Neural crest cell (in vitro differentiated cells): ENCODE measurements at regions not wholly inside any gene's neighbourhood (a gene's known extent, or its start where the extent isn't known, plus 50 kb on each side); places are given as distances from the start of the nearest gene placed in this dataset.
A peak's percentile ranks its signal among the peaks of the same experiment; 100 is the strongest.

Experiments
- DNase-seq: peaks from one replicate; pipeline ENCODE4 v3.0.0; 2021; ENCODE audit warnings: low read depth, mixed read lengths, low spot score
- H3K27ac Mint-ChIP-seq: one replicate; pipeline ENCODE4 v1.8.0; 2021; ENCODE audit warnings: mild to moderate bottlenecking, mixed read lengths; ENCODE audit not compliant: unreplicated experiment
- H3K27me3 Mint-ChIP-seq: 2 replicates; pipeline ENCODE4 v1.8.0; 2021; ENCODE audit warnings: low read depth, mild to moderate bottlenecking, mixed read lengths
- H3K36me3 Mint-ChIP-seq: 2 replicates; pipeline ENCODE4 v1.8.0; 2021; ENCODE audit warnings: low read depth, mild to moderate bottlenecking, mixed read lengths
- H3K4me1 Mint-ChIP-seq: 2 replicates; pipeline ENCODE4 v1.8.0; 2021; ENCODE audit warnings: mixed read lengths
- H3K4me3 Mint-ChIP-seq: one replicate; pipeline ENCODE4 v1.8.0; 2021; ENCODE audit warnings: mild to moderate bottlenecking, mixed read lengths
- H3K9me3 Mint-ChIP-seq: 2 replicates; pipeline ENCODE4 v1.8.0; 2021; ENCODE audit warnings: mixed read lengths
- CTCF ChIP-seq: fragments of 200-600 bp; sonication (generic); conservative IDR thresholded peaks from 2 replicates; pipeline ENCODE4 v1.5.0; 2021; ENCODE audit warnings: antibody characterized with exemption, mild to moderate bottlenecking

GRCh38 chrX:39851745-39852455 is 245.9 kb downstream of the BCOR start:
- Mint-ChIP-seq H3K27me3 (no peaks in the 10 kb centered on the region), H3K9me3 (peaks cover 4% of the 10 kb centered on the region), H3K36me3 (no peaks in the 10 kb centered on the region), H3K27ac (no peak overlapping the region), H3K4me3 (peak overlapping the region; percentile 10), H3K4me1 (peaks cover 50% of the 10 kb centered on the region)
- no peak for TF ChIP-seq CTCF
- no peak for DNase-seq

- no peak overlapping the region for H3K27ac Mint-ChIP-seq
Measured at GRCh38 chrX:39852491-39852890, 245.3 kb downstream of the BCOR start.

GRCh38 chrX:39853417-39854030 is 244.2 kb downstream of the BCOR start:
- H3K36me3 Mint-ChIP-seq: no peaks in the 10 kb centered on the region
- no peak overlapping the region for H3K4me3 Mint-ChIP-seq
- H3K4me1 Mint-ChIP-seq: peaks cover 50% of the 10 kb centered on the region
- no peaks in the 10 kb centered on the region for H3K27me3 Mint-ChIP-seq
- H3K27ac Mint-ChIP-seq: no peak overlapping the region
- no peak for TF ChIP-seq CTCF
- peaks cover 4% of the 10 kb centered on the region for H3K9me3 Mint-ChIP-seq
- DNase-seq: no peak

More at GRCh38 chrX:39852491-39852890, 245.3 kb downstream of the BCOR start:
- Mint-ChIP-seq H3K4me1 (peaks cover 50% of the 10 kb centered on the region), H3K36me3 (no peaks in the 10 kb centered on the region), H3K9me3 (peaks cover 4% of the 10 kb centered on the region), H3K4me3 (peak overlapping the region; percentile 10), H3K27me3 (no peaks in the 10 kb centered on the region)
- DNase-seq: no peak
- TF ChIP-seq CTCF: no peak

- H3K4me1 Mint-ChIP-seq: peaks cover 51% of the 10 kb centered on the region
- no peaks in the 10 kb centered on the region for H3K36me3 Mint-ChIP-seq
- H3K27ac Mint-ChIP-seq: no peak overlapping the region
- no peak for DNase-seq
- H3K27me3 Mint-ChIP-seq: no peaks in the 10 kb centered on the region
- TF ChIP-seq CTCF: no peak
- peaks cover 1% of the 10 kb centered on the region for H3K9me3 Mint-ChIP-seq
- H3K4me3 Mint-ChIP-seq: no peak overlapping the region
Measured at GRCh38 chrX:39854772-39855747, 242.7 kb downstream of the BCOR start.

GRCh38 chrX:39855748-39856129 is 242.0 kb downstream of the BCOR start:
- Mint-ChIP-seq H3K4me3 (no peak overlapping the region), H3K36me3 (no peaks in the 10 kb centered on the region), H3K4me1 (peaks cover 50% of the 10 kb centered on the region), H3K27me3 (no peaks in the 10 kb centered on the region), H3K27ac (no peak overlapping the region), H3K9me3 (no peaks in the 10 kb centered on the region)
- TF ChIP-seq CTCF: no peak
- no peak for DNase-seq
